Activated T-cell treated with anti-CD3 and anti-CD28 coated beads for 48 hours (primary cell): ENCODE measurements at regions not wholly inside any gene's neighbourhood (a gene's known extent, or its start where the extent isn't known, plus 50 kb on each side); places are given as distances from the start of the nearest gene placed in this dataset.
"Not testable (repeated sequence)": the region's sequence is repeated elsewhere in the genome, so short reads cannot be mapped to it uniquely, and the experiment has no call there.

Source experiments
- DNase-seq: peaks from one replicate; pipeline ENCODE4 v3.0.0-alpha.2; 2020; ENCODE audit warnings: low read depth

- no peak for DNase-seq
Observed at GRCh38 chr12:74393272-74393671, 144.4 kb upstream of the ATXN7L3B start.

- DNase-seq = no peak
Observed at GRCh38 chr12:74394647-74395046, 143.0 kb upstream of the ATXN7L3B start.

GRCh38 chr12:74401035-74401434 lies 136.6 kb upstream of the ATXN7L3B start:
- DNase-seq = no peak

- DNase-seq = no peak
Observed at GRCh38 chr12:74401966-74402365, 135.7 kb upstream of the ATXN7L3B start.

GRCh38 chr12:74403221-74403470 lies 134.5 kb upstream of the ATXN7L3B start:
- DNase-seq = not testable (repeated sequence)

- no peak for DNase-seq
Observed at GRCh38 chr12:74408601-74409166, 129.0 kb upstream of the ATXN7L3B start.

GRCh38 chr12:74412606-74413230 lies 124.9 kb upstream of the ATXN7L3B start:
- DNase-seq = no peak

GRCh38 chr12:74415633-74416032 lies 122.0 kb upstream of the ATXN7L3B start:
- no peak for DNase-seq

GRCh38 chr12:74418573-74418972 lies 119.1 kb upstream of the ATXN7L3B start:
- DNase-seq = no peak

GRCh38 chr12:74424778-74425177 lies 112.9 kb upstream of the ATXN7L3B start:
- no peak for DNase-seq

- no peak for DNase-seq
Observed at GRCh38 chr12:74426091-74426490, 111.5 kb upstream of the ATXN7L3B start.

GRCh38 chr12:74429535-74429934 lies 108.1 kb upstream of the ATXN7L3B start:
- DNase-seq = no peak

GRCh38 chr12:74431801-74432200 lies 105.8 kb upstream of the ATXN7L3B start:
- no peak for DNase-seq

- no peak for DNase-seq
Observed at GRCh38 chr12:74440469-74440868, 97.2 kb upstream of the ATXN7L3B start.

GRCh38 chr12:74441872-74442271 lies 95.8 kb upstream of the ATXN7L3B start:
- no peak for DNase-seq

- DNase-seq = no peak
Observed at GRCh38 chr12:74446466-74446865, 91.2 kb upstream of the ATXN7L3B start.

- DNase-seq = no peak
Observed at GRCh38 chr12:74449872-74450271, 87.8 kb upstream of the ATXN7L3B start.

GRCh38 chr12:74454109-74454508 lies 83.5 kb upstream of the ATXN7L3B start:
- no peak for DNase-seq

- DNase-seq = no peak
Observed at GRCh38 chr12:74455429-74455828, 82.2 kb upstream of the ATXN7L3B start.

GRCh38 chr12:74456431-74456830 lies 81.2 kb upstream of the ATXN7L3B start:
- no peak for DNase-seq

- DNase-seq = no peak
Observed at GRCh38 chr12:74468401-74468800, 69.2 kb upstream of the ATXN7L3B start.

- DNase-seq = no peak
Observed at GRCh38 chr12:74476234-74476633, 61.4 kb upstream of the ATXN7L3B start.

- DNase-seq = no peak
Observed at GRCh38 chr12:74481078-74481477, 56.6 kb upstream of the ATXN7L3B start.

GRCh38 chr12:74482115-74482514 lies 55.5 kb upstream of the ATXN7L3B start:
- no peak for DNase-seq

- DNase-seq = no peak
Observed at GRCh38 chr12:74483057-74483456, 54.6 kb upstream of the ATXN7L3B start.
